ENCODE measurements at regions not wholly inside any gene's neighbourhood (a gene's known extent, or its start where the extent isn't known, plus 50 kb on each side); places are given as distances from the start of the nearest gene placed in this dataset.

DNA sequence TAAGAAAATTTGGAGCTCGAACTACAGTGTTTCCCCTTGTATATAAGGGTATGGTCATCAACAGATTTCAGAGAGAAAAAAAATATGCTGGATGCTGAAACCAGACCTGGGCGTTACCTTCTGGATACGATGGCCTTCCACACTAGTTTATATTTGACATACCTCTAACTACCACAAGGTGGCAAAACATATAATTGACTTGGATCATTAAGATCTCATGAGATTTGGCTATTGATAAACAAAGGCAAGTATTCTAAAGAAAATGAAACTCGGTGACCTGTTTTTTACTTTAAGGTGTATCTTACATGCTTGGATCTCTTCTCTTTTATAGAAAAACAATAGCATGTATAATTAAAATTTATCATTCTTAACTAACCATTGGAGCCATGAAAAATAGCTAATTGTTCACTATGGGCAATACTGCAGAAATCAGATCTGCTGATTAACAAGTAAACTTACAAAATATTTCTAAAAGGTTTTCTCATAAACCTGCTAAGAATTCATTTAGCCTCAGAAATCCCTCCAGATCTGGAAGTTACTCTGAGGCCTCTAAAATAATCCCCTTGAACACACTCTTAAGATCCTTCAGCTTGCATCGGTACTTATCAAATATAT, 300.6 kb upstream of the KCNH8 start:
- TF ChIP-seq, protein P1, sequence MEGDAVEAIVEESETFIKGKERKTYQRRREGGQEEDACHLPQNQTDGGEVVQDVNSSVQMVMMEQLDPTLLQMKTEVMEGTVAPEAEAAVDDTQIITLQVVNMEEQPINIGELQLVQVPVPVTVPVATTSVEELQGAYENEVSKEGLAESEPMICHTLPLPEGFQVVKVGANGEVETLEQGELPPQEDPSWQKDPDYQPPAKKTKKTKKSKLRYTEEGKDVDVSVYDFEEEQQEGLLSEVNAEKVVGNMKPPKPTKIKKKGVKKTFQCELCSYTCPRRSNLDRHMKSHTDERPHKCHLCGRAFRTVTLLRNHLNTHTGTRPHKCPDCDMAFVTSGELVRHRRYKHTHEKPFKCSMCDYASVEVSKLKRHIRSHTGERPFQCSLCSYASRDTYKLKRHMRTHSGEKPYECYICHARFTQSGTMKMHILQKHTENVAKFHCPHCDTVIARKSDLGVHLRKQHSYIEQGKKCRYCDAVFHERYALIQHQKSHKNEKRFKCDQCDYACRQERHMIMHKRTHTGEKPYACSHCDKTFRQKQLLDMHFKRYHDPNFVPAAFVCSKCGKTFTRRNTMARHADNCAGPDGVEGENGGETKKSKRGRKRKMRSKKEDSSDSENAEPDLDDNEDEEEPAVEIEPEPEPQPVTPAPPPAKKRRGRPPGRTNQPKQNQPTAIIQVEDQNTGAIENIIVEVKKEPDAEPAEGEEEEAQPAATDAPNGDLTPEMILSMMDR (IDR thresholded peaks at IDR 0.05; ENCODE audit: low read depth, low read length): peak; percentile 7
- no peak for TF ChIP-seq POLR2A (IDR thresholded peaks at IDR 0.05; ENCODE audit: extremely low read depth, insufficient read length)

All from NB4 (cell line).